ENCODE measurements at regions not wholly inside any gene's neighbourhood (a gene's known extent, or its start where the extent isn't known, plus 50 kb on each side); places are given as distances from the start of the nearest gene placed in this dataset.

- TF ChIP-seq ZBTB7A (IDR thresholded peaks at IDR 0.05; ENCODE audit: low read depth) (no peak), MAX (IDR thresholded peaks at IDR 0.05) (no peak)
Measured at GRCh38 chr1:229846351-229846750, 220.3 kb downstream of the URB2 start.
